Astrocyte (in vitro differentiated cells and primary cell): ENCODE measurements at regions not wholly inside any gene's neighbourhood (a gene's known extent, or its start where the extent isn't known, plus 50 kb on each side); places are given as distances from the start of the nearest gene placed in this dataset.

Experiments used
- EZH2 ChIP-seq: IDR thresholded peaks from 2 replicates; pipeline ENCODE4 v1.6.1; 2012; ENCODE audit warnings: mild to moderate bottlenecking, low read length, inconsistent platforms; ENCODE audit not compliant: insufficient read depth
- TF ChIP-seq, protein P1 (sequence below): IDR thresholded peaks from 2 replicates; pipeline ENCODE4 v1.5.1; 2011; ENCODE audit warnings: low read depth, mild to moderate bottlenecking, inconsistent platforms, low read length, moderate library complexity; ENCODE audit not compliant: insufficient read depth

- TF ChIP-seq, protein P1, sequence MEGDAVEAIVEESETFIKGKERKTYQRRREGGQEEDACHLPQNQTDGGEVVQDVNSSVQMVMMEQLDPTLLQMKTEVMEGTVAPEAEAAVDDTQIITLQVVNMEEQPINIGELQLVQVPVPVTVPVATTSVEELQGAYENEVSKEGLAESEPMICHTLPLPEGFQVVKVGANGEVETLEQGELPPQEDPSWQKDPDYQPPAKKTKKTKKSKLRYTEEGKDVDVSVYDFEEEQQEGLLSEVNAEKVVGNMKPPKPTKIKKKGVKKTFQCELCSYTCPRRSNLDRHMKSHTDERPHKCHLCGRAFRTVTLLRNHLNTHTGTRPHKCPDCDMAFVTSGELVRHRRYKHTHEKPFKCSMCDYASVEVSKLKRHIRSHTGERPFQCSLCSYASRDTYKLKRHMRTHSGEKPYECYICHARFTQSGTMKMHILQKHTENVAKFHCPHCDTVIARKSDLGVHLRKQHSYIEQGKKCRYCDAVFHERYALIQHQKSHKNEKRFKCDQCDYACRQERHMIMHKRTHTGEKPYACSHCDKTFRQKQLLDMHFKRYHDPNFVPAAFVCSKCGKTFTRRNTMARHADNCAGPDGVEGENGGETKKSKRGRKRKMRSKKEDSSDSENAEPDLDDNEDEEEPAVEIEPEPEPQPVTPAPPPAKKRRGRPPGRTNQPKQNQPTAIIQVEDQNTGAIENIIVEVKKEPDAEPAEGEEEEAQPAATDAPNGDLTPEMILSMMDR, result no peak
- TF ChIP-seq EZH2, result no peak
Measured at GRCh38 chr5:73336366-73336765, 112.2 kb downstream of the FOXD1 start.
